ENCODE measurements at regions not wholly inside any gene's neighbourhood (a gene's known extent, or its start where the extent isn't known, plus 50 kb on each side); places are given as distances from the start of the nearest gene placed in this dataset.
"Not testable (repeated sequence)": the region's sequence is repeated elsewhere in the genome, so short reads cannot be mapped to it uniquely, and the experiment has no call there.

GRCh38 chr6:165167861-165168260 is 141.5 kb downstream of the C6orf118 start:
- DNase-seq (ENCODE audit: low spot score) = no peak

DNA sequence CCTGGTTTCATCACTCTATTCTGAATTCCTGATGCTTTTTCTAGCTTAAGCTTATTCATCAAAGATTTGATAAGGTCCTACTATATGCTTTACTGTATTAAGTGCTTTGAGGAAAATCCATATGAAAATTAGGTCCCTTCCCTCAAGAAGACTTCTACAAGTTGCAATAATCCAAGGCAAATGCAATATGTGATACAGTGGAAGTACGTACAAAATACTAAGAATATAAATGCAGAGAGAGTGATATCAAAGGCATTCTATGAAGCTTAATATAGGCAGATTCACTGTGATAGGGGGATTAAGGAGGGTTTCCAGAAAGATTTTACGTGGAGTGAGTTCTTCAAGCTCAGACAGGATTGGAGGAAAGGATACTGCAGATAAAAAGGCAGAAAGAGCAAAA is 142.1 kb downstream of the C6orf118 start:
- DNase-seq (ENCODE audit: low spot score) = no peak

DNA sequence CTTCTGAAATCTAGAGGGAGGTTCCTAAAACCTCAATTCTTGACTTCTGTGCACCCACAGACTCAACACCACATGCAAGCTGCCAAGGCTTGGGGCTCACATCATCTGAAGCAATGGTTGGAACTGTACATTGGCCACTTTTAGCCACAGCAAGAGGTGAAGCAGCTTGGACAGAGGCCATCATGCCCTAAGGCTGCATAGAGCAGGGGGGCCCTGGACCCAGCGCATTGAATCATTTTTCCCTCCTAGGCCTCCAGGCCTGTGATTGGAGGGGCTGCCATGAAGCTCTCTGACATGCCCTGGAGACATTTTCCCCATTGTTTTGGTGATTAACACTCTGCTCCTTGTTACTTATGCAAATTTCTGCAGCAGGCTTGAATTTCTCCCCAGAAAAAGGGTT is 145.9 kb downstream of the C6orf118 start:
- no peak for DNase-seq (ENCODE audit: low spot score)

- DNase-seq (ENCODE audit: low spot score) = no peak
Measured at GRCh38 chr6:165159460-165159859, 149.9 kb downstream of the C6orf118 start.

- no peak for DNase-seq (ENCODE audit: low spot score)
Measured at GRCh38 chr6:165146456-165146855, 162.9 kb downstream of the C6orf118 start.

- no peak for DNase-seq (ENCODE audit: low spot score)
Measured at GRCh38 chr6:165135889-165136288, 173.5 kb downstream of the C6orf118 start.

GRCh38 chr6:165129086-165129485 is 180.3 kb downstream of the C6orf118 start:
- DNase-seq (ENCODE audit: low spot score) = no peak

DNA sequence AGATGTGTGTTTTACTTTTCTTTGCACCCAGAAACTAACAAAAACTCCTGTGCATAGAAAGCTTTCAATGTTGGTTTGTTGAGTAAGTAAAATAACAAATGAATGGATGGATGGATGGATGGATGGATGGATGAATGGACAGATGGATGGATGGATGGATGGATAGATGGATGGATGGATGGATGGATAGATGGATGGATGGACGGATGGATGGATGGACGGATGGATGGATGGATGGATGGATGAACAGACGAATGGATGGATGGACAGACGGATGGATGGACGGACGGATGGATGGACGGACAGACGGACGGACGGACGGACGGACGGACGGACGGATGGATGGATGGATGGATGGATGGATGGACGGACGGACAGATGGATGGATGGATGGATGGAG is 181.7 kb downstream of the C6orf118 start:
- DNase-seq (ENCODE audit: low spot score) = not testable (repeated sequence)

DNA sequence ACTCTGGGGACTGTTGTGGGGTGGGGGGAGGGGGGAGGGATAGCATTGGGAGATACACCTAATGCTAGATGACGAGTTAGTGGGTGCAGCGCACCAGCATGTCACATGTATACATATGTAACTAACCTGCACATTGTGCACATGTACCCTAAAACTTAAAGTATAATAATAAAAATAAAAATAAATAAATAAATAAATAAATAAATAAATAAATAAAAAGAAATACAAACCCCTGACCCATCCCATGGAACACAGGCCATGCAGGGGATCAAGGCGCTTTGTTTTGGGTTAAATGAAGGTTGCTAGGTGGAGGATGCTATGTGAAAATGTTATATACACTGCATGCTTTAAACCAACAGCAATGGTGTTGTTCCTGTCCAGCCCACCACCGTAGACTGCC is 184.7 kb downstream of the C6orf118 start:
- DNase-seq (ENCODE audit: low spot score) = not testable (repeated sequence)

- DNase-seq (ENCODE audit: low spot score) = no peak
Measured at GRCh38 chr6:165119231-165120020, 190.0 kb downstream of the C6orf118 start.

DNA sequence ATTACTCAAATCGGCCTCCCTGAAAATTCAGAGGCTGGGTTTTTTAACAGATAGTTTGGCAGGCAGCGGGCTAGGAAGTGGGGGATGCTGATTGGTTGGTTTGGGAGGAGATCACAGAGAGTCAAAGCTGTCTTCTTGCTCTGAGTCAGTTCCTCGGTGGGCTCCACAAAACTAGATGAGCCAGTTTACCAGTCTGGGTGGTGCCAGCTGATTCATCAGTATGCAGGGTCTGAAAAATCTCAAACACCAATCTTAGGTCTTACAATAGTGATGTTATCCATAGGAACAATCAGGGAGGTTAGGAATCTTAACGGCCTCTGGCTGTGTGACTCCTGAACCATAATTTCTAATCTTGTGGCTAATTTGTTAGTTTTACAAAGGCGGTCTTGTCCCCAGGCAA is 190.7 kb downstream of the C6orf118 start:
- DNase-seq (ENCODE audit: low spot score) = no peak

DNA sequence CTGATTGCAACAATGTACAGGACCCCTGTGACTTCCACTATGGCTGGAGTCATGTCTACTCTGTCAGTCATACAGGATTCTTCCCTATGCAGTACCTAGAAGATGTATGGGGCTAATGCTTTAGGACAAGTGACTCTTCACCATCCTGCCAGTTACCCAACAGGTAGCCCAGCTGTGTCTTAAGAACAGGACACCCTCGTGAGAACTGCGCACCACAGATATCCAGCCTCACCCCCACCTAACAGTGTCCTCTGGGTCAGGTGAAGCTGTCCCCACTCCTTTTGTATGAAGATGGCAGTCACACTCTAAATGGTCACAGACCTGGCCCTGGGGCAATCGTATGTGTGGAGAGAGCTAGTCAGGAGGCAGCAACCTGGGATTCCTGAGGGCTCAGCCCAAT is 191.6 kb downstream of the C6orf118 start:
- DNase-seq (ENCODE audit: low spot score) = no peak

- DNase-seq (ENCODE audit: low spot score) = peak; percentile 4
Measured at GRCh38 chr6:165117121-165117520, 192.3 kb downstream of the C6orf118 start.

GRCh38 chr6:165110860-165111259 is 198.5 kb downstream of the C6orf118 start:
- no peak for DNase-seq (ENCODE audit: low spot score)

- DNase-seq (ENCODE audit: low spot score) = no peak
Measured at GRCh38 chr6:165109011-165109410, 200.4 kb downstream of the C6orf118 start.

DNA sequence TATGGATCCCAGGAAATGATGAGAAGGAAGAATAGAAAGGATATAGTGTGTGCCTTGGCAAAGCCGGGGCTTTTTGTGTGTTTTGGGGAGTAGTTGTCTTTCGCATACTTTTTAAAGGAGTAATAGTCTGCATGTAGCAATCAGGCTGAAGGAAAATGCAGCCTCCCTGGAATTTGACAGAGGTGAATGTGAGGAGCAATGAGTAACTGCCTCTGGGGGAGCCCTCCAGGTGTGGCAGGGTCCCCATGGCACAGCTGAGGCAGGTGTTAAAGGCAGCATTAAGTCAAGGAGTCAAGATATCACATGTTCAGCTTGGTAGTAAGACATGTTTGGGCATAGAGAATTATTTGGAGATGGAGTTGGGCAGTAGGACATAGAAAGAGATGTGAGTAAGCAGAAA is 203.1 kb downstream of the C6orf118 start:
- no peak for DNase-seq (ENCODE audit: low spot score)

DNA sequence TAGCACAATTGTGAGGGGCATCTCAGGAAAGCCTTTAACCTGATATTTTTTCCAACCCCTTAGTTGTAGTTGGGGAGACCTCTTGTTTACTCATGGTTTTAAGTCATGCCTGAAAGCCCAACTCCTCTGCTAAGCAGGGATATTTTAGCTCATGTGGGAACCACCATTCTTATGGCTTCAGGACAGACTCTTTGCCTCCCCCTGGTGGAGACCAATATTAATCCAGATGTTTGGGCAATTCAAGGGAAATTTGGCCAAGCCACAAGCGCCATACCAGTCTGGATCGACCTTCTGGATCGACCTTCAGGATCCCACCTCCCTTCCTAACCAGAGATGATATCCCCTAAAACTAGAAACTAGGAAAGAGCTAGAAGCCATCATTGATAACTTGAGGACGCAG is 211.2 kb downstream of the C6orf118 start:
- DNase-seq (ENCODE audit: low spot score) = no peak

DNA sequence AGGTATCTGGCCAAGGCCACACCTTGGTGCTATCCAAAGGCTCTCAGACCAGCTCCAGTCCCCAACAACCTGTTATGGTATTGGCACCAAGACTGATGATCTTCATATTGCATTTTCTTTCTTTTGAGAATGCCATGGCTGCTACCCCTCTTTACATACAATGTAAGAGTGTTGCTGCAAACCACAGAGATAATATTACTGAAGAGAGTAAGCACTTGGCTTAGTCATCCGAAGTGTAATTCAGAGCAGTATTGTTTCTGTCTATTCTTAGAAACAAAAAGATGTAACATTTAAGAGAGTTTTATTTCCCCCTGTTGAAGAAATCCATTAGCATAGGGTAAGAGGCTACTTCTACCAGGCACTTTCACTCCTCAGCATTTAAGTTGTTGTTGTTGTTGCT is 212.5 kb downstream of the C6orf118 start:
- DNase-seq (ENCODE audit: low spot score) = no peak

- no peak for DNase-seq (ENCODE audit: low spot score)
Measured at GRCh38 chr6:165096209-165096608, 213.2 kb downstream of the C6orf118 start.

GRCh38 chr6:165092881-165093595 is 216.4 kb downstream of the C6orf118 start:
- peak; percentile 63 for DNase-seq (ENCODE audit: low spot score)

DNA sequence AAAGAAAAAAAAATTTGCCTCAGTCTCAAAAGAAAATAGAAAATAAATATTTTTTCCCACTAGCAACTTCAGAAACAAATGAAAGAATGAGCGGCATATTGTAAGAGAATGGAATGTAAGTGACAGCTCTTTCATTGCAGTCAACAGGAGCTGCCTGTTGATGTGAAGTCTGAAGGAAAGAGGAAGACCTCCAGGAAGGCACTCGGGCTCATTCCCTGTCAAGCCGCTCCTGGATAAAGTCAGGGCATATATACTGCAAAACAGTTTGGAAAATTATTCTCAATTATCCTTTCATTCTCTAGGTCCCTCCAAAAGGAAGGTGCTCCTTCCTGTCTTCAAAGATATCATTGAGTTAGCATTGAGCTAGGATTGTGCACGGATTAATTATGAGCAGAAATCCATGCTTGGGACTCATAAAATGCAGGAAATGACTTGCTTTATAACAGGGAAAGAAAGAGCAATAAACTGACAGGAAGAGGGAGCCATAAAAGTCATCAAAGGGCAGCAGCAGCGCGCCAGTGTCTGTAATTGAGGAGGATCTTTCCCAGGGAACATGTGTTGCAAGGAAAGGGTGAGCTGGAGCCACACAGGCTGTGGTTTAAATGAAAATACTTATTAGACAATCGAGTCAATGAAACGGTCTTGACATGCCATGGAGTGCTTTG is 218.2 kb downstream of the C6orf118 start:
- DNase-seq (ENCODE audit: low spot score) = peak; percentile 32

DNA sequence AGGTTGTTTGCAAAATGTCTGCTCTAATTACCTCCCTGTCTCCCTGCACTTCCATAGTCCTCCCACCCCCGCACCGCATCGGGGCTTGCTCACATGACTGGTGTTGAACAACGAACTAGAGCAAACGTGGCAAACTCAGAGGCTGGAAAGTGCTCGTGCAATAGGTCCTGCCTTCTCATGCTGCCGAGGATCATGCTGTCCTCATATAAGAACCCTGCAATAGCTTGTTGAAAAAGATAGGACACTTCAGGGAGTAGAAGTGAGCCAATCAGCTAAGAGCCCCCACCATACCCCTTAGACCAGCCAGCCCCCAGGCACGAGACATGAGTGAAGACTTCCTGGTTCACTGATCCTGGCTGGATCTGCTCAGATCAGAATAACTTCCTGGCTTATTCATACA is 219.2 kb downstream of the C6orf118 start:
- DNase-seq (ENCODE audit: low spot score) = no peak

DNA sequence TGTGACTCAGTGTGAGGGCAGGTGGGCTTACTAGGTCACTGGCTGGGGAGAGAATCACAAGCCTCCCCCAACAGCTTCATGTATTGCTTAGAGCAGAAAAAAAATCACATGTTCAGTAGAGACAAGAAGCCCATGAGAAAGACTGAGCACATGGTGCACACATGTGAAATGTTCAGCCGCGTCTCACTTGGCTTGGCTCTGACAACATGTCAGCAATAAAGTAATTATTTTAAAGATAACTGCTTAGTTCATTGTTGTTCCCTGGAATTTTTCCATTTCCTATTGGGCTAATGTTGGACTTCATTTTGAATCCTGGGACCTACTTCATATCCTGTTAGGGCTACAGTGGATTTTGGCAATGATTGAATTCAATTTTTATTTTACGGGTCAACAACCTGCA is 222.6 kb downstream of the C6orf118 start:
- DNase-seq (ENCODE audit: low spot score) = no peak
